GM18508 (cell line): ENCODE measurements at regions not wholly inside any gene's neighbourhood (a gene's known extent, or its start where the extent isn't known, plus 50 kb on each side); places are given as distances from the start of the nearest gene placed in this dataset.

Source experiments
- ATAC-seq: cut with Tn5 transposase; IDR thresholded peaks from one replicate; pipeline ENCODE4 v1.9.1; 2021; ENCODE audit warnings: moderate number of reproducible peaks; ENCODE audit not compliant: insufficient read depth, unreplicated experiment

GRCh38 chr10:56782503-56782902 lies 421.4 kb upstream of the ZWINT start:
- no peak for ATAC-seq

DNA sequence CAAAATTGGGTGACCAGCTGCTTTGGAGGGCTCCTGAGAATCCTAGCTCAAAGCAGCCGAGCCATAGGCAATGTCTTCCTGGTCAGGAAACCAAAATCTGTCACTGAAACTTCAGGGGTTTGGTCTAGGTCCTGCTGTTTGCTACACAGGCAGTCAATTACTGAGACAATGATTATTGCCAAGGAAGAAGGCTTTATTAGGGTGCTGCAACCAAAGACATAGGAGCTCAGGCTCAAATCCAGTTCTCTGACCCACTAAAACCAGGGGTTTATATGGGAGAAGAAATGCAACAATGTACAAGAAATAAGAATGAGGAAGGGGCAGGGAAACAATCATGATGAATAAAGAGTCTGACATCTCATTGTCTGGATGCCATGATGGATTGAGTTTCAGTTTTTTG lies 410.3 kb upstream of the ZWINT start:
- no peak for ATAC-seq

DNA sequence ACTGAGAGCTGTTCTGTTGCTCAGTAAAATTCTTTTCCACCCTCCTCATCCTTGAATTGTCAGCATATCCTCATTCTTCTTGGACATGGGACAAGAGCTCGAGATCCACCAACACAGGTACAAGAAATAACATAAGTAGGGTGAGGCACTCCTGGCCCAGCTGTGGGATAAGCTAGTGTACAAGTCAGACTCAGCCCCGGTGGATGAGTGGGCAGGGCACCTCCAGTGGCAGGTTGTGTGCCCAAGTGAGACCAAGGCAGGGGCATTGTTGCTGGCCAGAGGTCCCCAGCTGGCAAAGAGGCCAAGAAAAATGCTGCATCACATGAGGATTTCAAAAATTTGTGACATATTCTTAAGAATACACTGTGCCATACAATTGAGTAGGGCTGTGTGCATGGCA lies 402.0 kb upstream of the ZWINT start:
- ATAC-seq, result no peak

DNA sequence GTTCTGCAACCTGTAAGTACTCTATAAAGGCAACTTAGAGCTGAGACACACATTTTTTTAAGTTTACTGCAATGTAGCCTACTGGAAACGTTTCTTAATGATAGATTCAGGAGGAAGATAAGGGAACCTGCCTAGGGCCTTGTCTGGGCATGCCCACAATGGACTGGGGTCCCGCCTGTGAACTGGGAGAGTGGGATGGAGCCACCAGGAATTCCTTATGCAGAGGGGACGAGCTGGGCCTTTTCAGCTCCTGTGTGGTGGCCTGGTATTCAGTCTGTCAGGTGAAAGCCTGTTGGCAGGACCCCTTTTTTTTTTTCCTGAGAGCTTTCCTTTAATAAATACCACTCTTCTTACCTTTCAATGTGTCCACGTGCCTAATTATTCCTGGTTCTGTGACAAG lies 384.4 kb upstream of the ZWINT start:
- ATAC-seq, result no peak

DNA sequence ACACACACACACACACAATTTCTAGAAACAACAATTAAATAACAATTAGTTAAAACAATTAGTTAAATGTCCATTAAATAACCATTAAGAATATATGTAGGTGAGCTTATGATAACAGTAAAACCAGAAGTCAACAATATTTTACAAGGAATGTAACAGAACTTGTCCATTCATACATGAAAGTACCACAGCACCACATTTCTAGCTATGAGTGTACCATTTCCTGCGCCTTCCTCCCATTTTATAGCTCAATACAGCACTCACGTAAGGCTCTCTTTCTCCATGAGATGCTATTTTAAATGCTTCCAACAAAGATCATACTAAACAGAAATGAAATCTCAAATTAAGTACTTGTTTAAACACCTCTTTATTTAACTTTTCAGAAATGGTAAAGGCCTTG lies 367.3 kb upstream of the ZWINT start:
- ATAC-seq, result no peak

DNA sequence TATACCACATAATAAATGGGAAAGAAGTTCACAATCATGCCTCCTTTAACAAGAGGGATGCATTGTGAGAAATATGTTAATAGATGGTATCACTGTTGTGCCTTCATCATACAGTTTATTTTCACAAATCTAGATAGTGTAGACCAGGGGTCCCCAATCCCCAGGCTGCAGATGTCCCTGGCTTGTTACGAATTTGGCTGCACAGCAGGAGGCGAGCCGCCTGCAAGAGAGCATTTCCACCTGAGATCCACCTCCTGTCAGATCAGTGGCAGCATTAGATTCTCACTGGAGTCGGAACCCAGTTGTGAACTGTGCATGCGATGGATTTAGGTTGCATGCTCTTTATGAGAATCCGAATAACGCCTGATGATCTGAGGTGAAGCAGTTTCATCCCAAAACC lies 361.9 kb upstream of the ZWINT start:
- no peak for ATAC-seq

DNA sequence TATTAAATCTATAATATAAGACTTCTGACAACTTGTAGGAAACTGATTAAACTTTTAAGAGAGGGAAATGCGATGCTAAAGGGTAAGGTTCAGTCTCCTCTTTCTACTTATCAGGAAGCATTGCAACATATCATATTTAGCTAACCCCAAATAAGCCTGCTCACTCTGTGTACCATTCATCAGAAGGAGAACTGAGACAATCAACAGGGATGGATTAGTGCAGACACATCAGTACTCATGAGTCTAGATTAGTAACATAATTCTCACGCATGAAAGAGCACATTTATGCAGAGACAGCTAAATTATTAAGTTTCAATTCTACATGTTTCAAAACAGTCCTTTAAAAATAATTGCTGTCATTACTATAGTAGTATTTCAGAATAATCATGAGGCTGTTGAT lies 354.2 kb upstream of the ZWINT start:
- no peak for ATAC-seq

DNA sequence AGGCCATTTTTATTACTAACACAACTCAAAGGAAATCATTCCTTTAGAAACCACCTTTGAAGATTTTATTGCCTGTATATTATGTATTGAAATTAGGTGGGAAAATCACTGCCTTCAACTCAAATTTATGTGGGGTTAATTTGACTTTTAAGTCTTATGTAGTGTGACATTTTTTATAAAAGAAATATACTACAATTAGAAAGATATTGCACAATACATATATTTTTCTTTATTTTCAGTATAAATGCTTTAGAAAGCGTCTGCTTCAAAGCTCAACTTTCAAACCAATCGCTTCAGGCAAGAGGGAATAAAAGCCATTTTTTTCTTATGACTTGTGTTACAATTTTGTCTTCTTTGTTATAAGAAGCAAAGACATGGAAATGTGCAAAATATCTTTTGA lies 337.4 kb upstream of the ZWINT start:
- no peak for ATAC-seq

DNA sequence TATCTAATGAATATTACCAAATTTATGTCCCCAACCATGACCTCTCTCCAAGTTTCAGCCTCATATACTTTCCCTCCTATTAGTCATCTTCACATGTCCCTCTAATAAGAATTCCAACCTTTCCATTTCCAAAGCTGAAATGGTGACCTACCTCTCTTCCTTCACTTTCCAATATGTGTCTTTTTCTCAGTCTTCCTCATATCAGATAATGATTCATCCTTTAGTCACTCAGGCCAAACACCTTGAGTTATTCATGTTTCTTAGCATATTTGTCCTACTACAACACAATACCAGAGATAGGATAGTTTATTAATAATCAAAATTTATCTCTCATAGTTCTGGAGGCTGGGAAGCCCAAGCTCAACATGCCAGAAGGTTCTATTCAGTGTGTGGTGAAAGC lies 318.5 kb upstream of the ZWINT start:
- ATAC-seq, result no peak

GRCh38 chr10:56662765-56663447 lies 301.8 kb upstream of the ZWINT start:
- ATAC-seq, result peak; percentile 98

DNA sequence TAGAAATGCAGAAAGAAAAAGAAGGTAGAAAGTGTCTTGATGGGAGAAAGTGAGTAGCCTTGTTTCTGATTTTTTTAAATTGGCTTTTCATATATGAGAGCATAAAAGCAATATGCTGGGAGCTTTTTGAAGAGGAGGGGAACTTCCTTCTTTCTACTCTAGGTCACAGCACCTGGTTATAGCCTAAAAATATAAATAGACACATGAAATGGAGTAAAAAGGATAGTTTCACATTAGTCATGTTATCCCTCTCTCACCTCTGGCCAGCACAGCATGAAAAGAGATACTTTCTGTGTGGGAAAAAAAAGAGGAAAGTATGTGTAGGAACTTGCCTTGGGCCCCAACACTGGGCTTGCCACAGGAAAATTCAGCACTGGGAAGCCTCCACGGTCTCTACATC lies 292.2 kb upstream of the ZWINT start:
- ATAC-seq, result no peak

- no peak for ATAC-seq
Measured at GRCh38 chr10:56646329-56647111, 285.5 kb upstream of the ZWINT start.

DNA sequence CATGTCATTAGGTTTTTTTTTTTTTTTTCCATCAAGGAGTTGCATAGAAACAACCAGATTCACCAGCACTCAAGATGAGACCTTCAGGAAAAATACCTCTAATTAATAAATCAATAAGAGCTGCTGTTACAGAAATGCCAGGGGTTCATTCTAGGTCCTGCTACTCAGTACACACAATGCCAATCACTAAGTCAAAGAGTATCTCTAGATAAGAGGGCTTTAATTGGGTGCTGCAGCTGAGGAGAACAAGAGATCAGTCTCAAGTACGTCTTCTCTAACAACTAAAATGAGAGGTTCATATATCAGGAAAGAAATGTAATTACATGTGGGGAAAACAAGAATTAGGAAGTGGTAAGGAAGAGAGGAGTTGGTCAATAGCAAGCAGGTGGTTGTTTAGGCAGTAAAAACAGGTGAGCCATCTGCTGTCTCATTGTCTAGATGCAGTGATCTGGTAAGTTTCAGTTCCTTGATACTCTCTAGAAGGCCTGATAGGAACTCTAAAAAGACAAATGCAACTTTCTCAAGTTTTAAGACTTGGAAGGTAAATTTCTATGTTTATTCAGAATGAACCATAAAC lies 272.9 kb upstream of the ZWINT start:
- peak; percentile 99 for ATAC-seq

DNA sequence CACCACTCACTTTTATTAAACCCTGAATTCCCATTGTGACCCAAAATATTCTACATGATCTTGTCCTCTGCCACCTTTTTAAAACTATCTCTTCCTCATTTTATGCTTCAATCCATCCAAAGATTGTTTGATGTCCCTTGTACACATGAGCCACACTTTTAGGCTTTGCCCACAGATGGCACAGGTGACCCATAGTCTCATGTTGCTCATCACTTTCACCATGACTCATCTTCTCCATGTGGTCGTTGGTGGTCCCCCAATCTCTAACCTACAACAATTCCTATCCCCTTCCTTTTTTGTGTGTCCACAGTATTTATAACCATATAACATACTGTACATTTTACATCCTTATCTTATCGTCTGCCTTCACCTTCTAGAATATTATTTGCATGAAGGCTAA lies 271.5 kb upstream of the ZWINT start:
- peak; percentile 33 for ATAC-seq

DNA sequence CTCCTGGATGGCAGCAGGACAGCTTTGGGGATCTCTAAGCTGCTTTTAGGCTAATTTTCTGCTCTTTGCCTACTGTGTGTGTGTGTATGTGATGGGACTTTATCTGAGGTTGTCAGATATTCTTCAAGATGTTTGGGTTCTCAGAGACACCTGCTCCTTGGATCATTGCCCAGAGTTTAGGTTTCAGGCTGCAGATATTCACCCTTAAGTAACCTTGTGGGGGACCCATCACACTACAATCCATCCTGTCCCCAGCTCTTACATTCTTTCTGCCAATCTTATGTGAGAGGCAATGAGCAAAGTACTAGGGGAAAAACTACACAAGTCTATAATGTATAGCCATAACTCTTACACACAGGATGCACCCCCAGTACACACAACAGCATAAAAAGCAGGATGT lies 263.0 kb upstream of the ZWINT start:
- peak; percentile 46 for ATAC-seq

DNA sequence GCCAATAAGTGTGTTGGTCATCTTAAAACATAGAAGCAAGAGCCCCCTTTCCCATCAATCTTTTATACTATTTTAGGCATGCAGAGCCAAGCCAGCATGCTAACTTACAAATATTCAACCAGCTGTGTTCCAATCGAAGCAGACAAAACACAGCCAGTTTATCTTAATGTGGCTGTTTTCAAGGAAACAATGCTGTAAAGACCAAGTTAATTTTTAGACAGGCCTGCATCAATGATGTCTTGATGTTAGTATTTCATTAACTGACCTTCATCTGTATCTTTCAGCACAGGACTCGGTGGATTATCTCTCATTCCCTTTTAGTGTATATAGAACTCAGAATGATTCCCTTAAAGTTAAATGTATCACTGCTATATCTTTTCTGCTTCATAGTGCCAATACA lies 262.0 kb upstream of the ZWINT start:
- ATAC-seq, result peak; percentile 43

DNA sequence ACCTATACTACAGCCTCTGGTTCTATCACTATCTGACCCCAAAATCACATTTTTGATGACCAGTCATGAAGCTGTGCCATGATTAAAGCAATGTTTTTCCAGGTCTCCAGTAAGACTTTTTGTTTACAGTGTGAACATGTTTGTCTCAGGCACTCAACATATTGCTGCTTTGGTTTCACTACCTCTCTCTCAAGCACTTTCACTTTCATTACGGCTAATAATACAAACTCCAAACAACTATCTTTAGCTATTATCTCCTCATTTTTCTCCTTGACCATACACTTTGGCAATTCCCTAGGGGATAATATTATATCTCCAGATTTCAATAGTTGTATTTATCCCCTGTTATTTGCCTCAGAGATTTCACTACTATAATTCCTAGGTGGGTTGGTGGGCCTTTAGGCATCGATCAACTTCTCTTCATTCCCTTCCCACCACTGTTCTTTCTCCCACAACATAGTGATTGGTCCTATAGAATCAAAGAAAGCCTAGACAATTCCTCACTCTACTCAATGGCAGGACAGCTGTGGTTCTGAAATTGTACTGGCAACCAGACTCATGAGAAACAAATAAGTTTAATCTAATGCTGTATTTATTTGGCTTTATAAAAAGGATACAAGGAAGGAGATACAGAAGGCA lies 261.4 kb upstream of the ZWINT start:
- peak; percentile 62 for ATAC-seq

GRCh38 chr10:56606202-56606601 lies 245.1 kb upstream of the ZWINT start:
- no peak for ATAC-seq

GRCh38 chr10:56605051-56605450 lies 244.0 kb upstream of the ZWINT start:
- no peak for ATAC-seq

GRCh38 chr10:56604624-56605023 lies 243.6 kb upstream of the ZWINT start:
- ATAC-seq, result no peak

- ATAC-seq, result no peak
Measured at GRCh38 chr10:56599201-56599600, 238.1 kb upstream of the ZWINT start.
